Activated naive CD8-positive, alpha-beta T cell treated with anti-CD3 and anti-CD28 coated beads, Interleukin-2, amount 50 U/mL, for 16 hours (primary cell): ENCODE measurements at regions not wholly inside any gene's neighbourhood (a gene's known extent, or its start where the extent isn't known, plus 50 kb on each side); places are given as distances from the start of the nearest gene placed in this dataset.

Source experiments
- DNase-seq: peaks from one replicate; pipeline ENCODE4 v3.0.0-alpha.2; 2020; ENCODE audit warnings: low read depth, low spot score

DNA sequence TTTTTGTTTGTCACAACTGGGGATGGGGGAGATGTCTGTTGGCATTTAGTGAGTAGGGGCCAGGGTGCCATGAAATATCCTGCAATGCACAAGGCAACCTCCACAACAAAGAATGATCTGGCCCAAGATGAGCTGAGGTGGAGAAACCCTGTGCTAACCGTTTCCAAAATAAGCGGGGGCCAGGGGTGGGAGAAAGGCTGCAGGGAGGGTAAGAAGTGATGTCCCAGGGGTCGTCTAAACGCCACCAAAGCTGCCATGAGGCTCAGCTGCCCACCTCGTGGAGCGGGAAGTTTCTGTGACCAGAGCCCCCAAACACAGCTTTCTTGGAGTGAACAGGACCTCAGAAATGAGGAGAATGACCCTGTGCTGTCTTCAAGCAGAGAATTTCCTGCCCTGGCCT lies 76.5 kb upstream of the CDH5 start:
- DNase-seq: no peak

DNA sequence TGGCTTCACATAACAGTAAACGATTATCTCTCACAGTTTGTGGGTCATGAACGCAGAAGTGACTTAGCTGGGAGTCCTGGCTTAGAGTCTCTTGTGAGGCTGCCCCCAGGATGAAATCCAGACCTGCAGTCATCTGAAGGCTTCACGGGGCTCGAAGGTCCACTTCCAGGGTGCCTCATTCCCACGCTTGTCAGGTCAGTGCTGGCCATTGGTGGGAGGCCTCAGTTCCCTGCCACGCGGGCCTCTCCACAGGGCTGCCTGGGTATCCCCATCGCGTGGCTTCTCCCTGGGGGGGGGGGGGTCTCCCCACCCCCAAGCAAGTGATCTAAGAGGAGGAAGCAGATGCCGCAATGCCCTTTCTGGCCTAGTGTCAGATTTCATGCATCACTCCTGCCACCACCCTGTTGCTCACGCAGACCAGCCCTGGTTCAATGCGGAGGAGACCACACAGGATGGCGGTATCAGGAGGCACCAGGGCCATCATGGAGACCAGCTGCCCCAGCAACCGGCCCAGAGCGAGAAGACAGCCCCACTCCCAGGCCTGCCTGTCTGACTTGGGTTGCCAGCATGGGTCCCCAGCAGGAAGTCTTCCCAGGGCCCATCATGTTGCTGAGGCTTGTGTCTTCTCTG lies 77.3 kb upstream of the CDH5 start:
- DNase-seq: no peak

DNA sequence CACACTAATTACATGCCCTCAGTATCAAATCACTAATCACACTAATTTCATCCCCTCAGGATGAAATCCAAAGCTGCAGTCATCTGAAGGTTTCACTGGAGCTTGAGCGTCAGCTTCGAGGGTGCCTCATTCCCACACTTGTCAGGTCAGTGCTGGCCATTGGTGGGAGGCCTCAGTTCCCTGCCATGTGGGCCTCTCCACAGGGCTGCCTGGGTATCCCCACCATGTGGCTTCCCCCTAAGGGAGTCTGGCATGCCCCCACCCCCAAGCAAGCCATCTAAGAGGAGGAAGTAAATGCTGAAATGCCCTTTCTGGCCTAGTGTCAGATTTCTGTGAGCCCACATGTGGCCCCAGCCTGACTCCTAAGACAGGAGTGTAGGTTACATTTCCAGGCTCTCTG lies 78.6 kb upstream of the CDH5 start:
- no peak for DNase-seq

DNA sequence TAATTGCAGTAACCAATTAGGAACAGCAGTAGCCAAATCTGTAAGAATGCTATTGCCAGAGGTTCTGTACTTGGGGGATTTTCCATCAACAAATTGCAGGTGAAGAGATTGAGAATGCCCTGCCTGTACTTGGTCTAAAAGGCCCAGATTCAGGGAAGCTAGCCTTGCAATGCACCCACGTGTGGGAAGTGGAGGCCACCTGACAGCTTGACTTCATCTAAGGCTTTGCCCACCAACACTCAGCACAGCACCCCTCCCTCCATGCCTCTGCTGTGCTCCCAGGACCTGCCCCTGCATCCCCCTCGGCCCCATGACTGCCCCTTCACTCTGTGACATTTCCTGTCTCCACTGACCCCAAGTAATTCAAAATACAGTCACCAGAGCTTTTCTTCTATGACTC lies 79.1 kb upstream of the CDH5 start:
- DNase-seq: no peak

GRCh38 chr16:66286527-66286926 lies 80.0 kb upstream of the CDH5 start:
- no peak for DNase-seq

- DNase-seq: no peak
Measured at GRCh38 chr16:66278604-66279262, 87.8 kb upstream of the CDH5 start.

- DNase-seq: no peak
Measured at GRCh38 chr16:66278111-66278531, 88.4 kb upstream of the CDH5 start.

DNA sequence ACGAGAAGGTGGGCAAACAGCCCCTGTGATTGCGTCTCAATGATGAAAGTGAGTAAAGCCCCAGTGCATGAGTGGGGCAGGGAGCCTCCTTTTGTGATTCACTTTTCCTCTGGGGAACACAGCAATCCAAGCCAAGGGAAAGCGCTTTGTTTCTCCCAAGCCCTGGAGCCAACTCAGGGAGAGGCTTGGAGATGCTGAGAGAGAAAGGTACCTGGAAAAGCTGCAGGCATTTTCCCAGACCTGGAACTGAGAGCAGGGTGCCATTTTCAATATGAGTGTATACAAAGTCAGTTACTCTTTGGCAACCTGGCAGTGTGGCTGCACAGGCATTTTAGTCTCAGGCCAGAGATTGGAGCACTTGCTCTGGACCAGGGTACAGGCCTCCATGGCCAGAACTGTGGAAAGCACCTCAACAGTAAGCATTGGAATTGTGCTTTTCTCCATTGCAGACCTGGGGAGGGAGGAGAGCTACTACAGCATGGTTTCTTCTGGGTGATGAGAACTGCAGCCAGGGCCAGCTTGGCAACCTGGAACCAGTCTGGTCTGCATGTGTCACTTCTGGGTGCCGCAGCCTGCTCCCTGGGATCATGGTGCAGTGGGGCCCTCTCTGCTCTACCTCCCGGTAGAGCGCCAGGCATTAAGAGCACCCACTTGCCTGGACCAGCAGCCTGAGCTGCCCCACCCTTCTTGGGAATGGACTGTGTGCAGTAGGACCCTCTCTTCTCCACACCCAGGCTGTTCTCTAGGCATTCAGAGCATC lies 89.0 kb upstream of the CDH5 start:
- no peak for DNase-seq

DNA sequence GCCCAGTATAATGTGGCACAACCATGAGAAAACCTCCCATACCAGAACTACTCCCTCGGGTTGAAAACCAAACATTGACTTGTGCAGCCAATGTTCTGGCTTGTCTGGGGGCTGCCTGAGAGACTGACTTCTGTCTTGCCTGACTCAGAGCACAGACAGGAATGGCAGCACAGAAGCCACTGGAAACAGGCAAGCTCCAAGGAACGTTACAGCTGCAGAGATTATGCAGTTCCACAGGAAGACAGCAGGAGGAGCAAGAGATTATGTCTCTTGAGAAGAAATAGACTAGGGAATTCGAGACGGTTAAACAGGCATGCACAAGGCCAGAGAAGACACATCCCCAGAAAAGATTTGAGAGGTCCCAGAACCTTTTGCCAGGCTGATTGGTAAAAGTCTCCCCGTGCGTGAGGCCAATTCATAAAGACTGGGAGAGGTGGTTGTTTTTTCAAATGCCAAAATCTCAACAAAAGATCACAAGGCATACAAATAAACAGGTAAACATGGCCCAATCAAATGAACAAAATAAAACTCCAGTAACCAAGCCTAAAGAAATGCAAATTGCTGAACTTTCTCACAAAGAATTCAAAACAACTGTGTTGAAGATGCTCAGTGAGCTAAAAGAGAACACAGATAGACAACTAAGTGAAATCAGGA lies 90.6 kb upstream of the CDH5 start:
- no peak for DNase-seq

GRCh38 chr16:66274335-66275110 lies 92.0 kb upstream of the CDH5 start:
- DNase-seq: no peak

DNA sequence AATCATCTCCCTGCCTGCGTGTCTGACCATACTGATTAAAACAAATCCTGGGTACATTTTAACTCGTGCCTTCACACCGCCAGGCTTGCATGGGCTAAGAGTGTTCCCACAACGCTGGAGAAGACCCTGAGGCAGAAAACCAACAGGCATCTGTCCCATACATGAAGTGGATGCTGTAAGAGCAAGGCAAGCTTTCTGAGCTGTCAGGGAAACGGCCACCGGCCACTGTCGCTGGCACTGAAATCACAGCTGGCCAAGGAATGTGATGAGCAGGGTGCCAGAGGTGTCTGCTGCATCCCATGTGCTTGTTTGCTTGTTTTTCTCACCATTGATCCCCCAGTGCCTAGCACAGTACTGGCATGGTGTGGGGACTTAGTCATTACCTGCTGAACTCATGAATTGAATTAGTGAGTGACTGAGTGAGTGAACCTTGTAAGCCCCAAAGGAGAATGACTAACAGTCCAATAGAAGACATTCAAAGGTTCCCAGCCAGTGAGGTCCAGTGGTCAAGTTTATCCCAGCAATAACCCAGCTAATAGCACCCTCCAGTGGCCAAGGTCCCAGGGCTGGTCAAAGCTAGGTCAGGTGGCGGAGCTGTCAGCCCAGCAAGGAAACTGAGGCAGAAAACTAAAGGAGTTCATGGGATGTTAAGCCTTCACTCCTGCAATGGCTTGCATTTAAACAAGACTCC lies 92.7 kb upstream of the CDH5 start:
- no peak for DNase-seq

GRCh38 chr16:66273053-66273452 lies 93.4 kb upstream of the CDH5 start:
- no peak for DNase-seq

- no peak for DNase-seq
Measured at GRCh38 chr16:66272461-66272860, 94.0 kb upstream of the CDH5 start.

- no peak for DNase-seq
Measured at GRCh38 chr16:66271074-66272060, 95.1 kb upstream of the CDH5 start.

- DNase-seq: peak; percentile 29
Measured at GRCh38 chr16:66270333-66270927, 96.1 kb upstream of the CDH5 start.

DNA sequence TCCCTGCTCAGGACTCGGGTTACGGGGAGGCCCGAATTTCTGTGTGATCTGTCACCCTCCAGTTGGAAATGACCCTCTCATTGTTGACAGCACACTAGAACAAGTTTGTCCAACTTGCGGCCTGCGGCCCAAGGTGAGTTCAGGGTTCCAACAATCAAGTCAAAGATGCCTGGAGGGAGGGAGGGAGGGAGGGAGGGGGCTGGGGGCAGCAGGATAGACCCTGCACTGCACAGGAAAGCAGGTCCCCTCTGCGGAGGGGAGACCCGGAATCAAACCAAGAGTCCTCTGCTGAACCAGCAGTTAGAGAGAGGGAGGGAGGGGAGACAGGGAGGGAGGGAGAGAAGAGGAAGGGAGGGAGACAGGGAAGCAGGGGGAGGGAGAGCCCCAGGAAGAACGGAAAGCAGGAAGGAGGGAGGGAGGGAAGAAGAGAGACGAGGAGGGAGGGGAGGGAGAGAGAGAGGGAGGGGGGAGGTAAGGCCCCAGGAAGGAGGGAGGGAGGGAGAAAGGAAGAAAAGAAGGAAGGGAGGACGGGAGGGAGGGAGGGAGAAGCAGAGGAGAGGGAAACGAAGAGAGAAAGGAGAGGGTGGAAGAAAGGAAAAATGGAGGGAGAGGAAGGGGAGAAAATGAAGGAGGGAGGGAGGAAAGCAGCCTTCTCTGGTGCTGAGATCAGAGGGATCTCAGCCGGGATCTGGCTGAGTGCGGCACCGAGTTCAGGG lies 96.7 kb upstream of the CDH5 start:
- DNase-seq: no peak

GRCh38 chr16:66267292-66268014 lies 99.0 kb upstream of the CDH5 start:
- no peak for DNase-seq
